HEK293 (cell line): ENCODE measurements at regions not wholly inside any gene's neighbourhood (a gene's known extent, or its start where the extent isn't known, plus 50 kb on each side); places are given as distances from the start of the nearest gene placed in this dataset.

Experiments
- CTCF ChIA-PET: fragments of 350-600 bp; formaldehyde crosslinking; extraction: SDS; loops from one replicate; lab custom pipeline; 2021; ENCODE audit warnings: antibody characterized with exemption; lab: Yijun Ruan, JAX
- POLR2A ChIA-PET: fragments of 300-600 bp; formaldehyde crosslinking; extraction: SDS; loops from one replicate; lab custom pipeline; 2020; ENCODE audit warnings: antibody characterized with exemption, inconsistent platforms; lab: Yijun Ruan, JAX
- H3K27ac ChIP-seq: fragments of 200-500 bp; sonication (Bioruptor generic); 2 replicates; pipeline ENCODE4 v1.5.1; 2014; ENCODE audit warnings: low read depth, low read length, control low read depth, inconsistent platforms; ENCODE audit errors: extremely low read depth
- H3K36me3 ChIP-seq, 2 experiments: fragments of 200-500 bp in 1 of 2; sonication (Bioruptor generic) in 1 of 2; 1 replicate in 1 of 2; 2 replicates in 1 of 2; pipeline ENCODE4 v1.5.1; 2014 to 2017; ENCODE audit warnings: inconsistent platforms in 2 of 2, low read length in 2 of 2; ENCODE audit not compliant: control insufficient read depth in 2 of 2, insufficient read depth in 1 of 2
- H3K4me1 ChIP-seq: fragments of 200-500 bp; sonication (Bioruptor generic); 2 replicates; pipeline ENCODE4 v1.5.1; 2014; ENCODE audit warnings: mild to moderate bottlenecking, low read length, inconsistent platforms; ENCODE audit not compliant: control insufficient read depth, insufficient read depth
- H3K4me3 ChIP-seq: 2 replicates; pipeline ENCODE4 v1.5.1; 2011; ENCODE audit warnings: low read depth, mild to moderate bottlenecking, control low read depth, low read length, moderate library complexity
- H3K9me3 ChIP-seq: fragments of 200-500 bp; sonication (Bioruptor generic); 2 replicates; pipeline ENCODE4 v1.5.1; 2014; ENCODE audit warnings: low read depth, low read length, inconsistent platforms; ENCODE audit not compliant: control insufficient read depth, insufficient read depth
- OSR2 ChIP-seq: fragments of 450-650 bp; formaldehyde crosslinking; IDR thresholded peaks from 2 replicates; pipeline ENCODE4 v1.5.1; 2016; ENCODE audit warnings: missing biosample characterization, missing genetic modification characterization
- ZNF121 ChIP-seq: fragments of 450-650 bp; formaldehyde crosslinking; IDR thresholded peaks from 2 replicates; pipeline ENCODE4 v1.5.1; 2016; ENCODE audit warnings: missing biosample characterization, missing genetic modification characterization
- ZNF174 ChIP-seq: fragments of 450-650 bp; formaldehyde crosslinking; IDR thresholded peaks from 2 replicates; pipeline ENCODE4 v1.5.0; 2017; ENCODE audit warnings: missing biosample characterization, mild to moderate bottlenecking, missing genetic modification characterization
- ZNF184 ChIP-seq: fragments of 450-650 bp; IDR thresholded peaks from 2 replicates; pipeline ENCODE4 v1.5.1; 2018; ENCODE audit warnings: missing biosample characterization, mild to moderate bottlenecking, missing genetic modification characterization
- ZNF248 ChIP-seq: fragments of 450-650 bp; formaldehyde crosslinking; IDR thresholded peaks from 2 replicates; pipeline ENCODE4 v1.5.1; 2017; ENCODE audit warnings: missing biosample characterization, missing genetic modification characterization
- ZNF302 ChIP-seq: fragments of 450-650 bp; formaldehyde crosslinking; IDR thresholded peaks from 2 replicates; pipeline ENCODE4 v1.5.1; 2016; ENCODE audit warnings: missing biosample characterization, missing genetic modification characterization, low read depth
- ZNF350 ChIP-seq: fragments of 450-650 bp; formaldehyde crosslinking; IDR thresholded peaks from 2 replicates; pipeline ENCODE4 v1.5.0; 2017; ENCODE audit warnings: missing biosample characterization, mild to moderate bottlenecking, missing genetic modification characterization
- ZNF596 ChIP-seq: fragments of 450-650 bp; IDR thresholded peaks from 2 replicates; pipeline ENCODE4 v1.5.0; 2018; ENCODE audit warnings: missing biosample characterization, mild to moderate bottlenecking, missing genetic modification characterization, moderate library complexity
- ZNF626 ChIP-seq: fragments of 450-650 bp; sonication (Bioruptor Pico); formaldehyde crosslinking; IDR thresholded peaks from 2 replicates; pipeline ENCODE4 v1.5.1; 2018; ENCODE audit warnings: missing biosample characterization, missing genetic modification characterization, inconsistent platforms
- ZNF768 ChIP-seq: fragments of 450-650 bp; formaldehyde crosslinking; IDR thresholded peaks from 2 replicates; pipeline ENCODE4 v1.5.1; 2018; ENCODE audit warnings: missing biosample characterization, mild to moderate bottlenecking, missing genetic modification characterization
- TF ChIP-seq, protein P1 (sequence below): sonication (generic); formaldehyde crosslinking; IDR thresholded peaks from 2 replicates; pipeline ENCODE4 v1.8.1; 2022; ENCODE audit warnings: mild to moderate bottlenecking, moderate library complexity, missing genetic modification reagents
- TF ChIP-seq, protein P2 (sequence below): fragments of 450-650 bp; formaldehyde crosslinking; IDR thresholded peaks from 2 replicates; pipeline ENCODE4 v1.5.1; 2016; ENCODE audit warnings: missing biosample characterization, missing genetic modification characterization
- TF ChIP-seq, protein P3 (sequence below): fragments of 450-650 bp; formaldehyde crosslinking; IDR thresholded peaks from 2 replicates; pipeline ENCODE4 v1.5.1; 2016; ENCODE audit warnings: missing biosample characterization, missing genetic modification characterization
- TF ChIP-seq, protein P4 (sequence below): fragments of 450-650 bp; formaldehyde crosslinking; IDR thresholded peaks from 2 replicates; pipeline ENCODE4 v1.5.1; 2016; ENCODE audit warnings: missing biosample characterization, missing genetic modification characterization
- TF ChIP-seq, protein P5 (sequence below): fragments of 450-650 bp; formaldehyde crosslinking; IDR thresholded peaks from 2 replicates; pipeline ENCODE4 v1.5.1; 2016; ENCODE audit warnings: missing biosample characterization, missing genetic modification characterization
- TF ChIP-seq, protein P6 (sequence below): fragments of 450-650 bp; formaldehyde crosslinking; IDR thresholded peaks from 2 replicates; pipeline ENCODE4; 2016; ENCODE audit warnings: missing biosample characterization, missing genetic modification characterization
- TF ChIP-seq, protein P7 (sequence below): fragments of 450-650 bp; formaldehyde crosslinking; IDR thresholded peaks from 2 replicates; pipeline ENCODE4 v1.5.1; 2016; ENCODE audit warnings: missing biosample characterization, missing genetic modification characterization, borderline replicate concordance

DNA sequence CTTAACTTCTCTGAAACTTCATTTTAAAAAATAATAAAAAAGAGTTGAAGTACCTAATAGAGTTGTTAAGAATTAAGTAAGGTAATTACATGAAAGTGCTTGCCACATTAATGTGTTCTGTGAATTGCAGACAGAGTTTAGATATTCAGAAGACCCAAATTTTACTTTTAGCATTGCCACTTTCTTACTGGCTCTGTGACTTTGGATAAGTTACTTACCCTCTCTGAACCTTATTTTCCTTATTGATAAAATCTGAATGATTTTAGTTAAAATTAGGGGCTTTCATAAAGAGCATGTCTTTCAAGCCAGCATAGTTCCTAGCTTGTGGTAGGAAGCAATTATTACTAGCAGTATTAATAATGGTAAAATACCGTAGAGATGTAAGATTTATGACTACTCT lies 101.2 kb upstream of the CREB1 start:
- Histone ChIP-seq H3K36me3 (no peaks in the 10 kb centered on the region), H3K27ac (no peak overlapping the region), H3K9me3 (no peaks in the 10 kb centered on the region), H3K4me3 (no peak overlapping the region), H3K4me1 (no peaks in the 10 kb centered on the region)
- ChIA-PET CTCF (no interaction called here), POLR2A (no interaction called here)
- TF ChIP-seq ZNF174 (tag by site-specific recombination): no peak
- TF ChIP-seq ZNF768 (tag by site-specific recombination): peak; percentile 12; the same call in 1 of the 2 replicates
- no peak for TF ChIP-seq ZNF596 (tag by site-specific recombination)
- no peak for TF ChIP-seq ZNF302
- TF ChIP-seq, protein P1, sequence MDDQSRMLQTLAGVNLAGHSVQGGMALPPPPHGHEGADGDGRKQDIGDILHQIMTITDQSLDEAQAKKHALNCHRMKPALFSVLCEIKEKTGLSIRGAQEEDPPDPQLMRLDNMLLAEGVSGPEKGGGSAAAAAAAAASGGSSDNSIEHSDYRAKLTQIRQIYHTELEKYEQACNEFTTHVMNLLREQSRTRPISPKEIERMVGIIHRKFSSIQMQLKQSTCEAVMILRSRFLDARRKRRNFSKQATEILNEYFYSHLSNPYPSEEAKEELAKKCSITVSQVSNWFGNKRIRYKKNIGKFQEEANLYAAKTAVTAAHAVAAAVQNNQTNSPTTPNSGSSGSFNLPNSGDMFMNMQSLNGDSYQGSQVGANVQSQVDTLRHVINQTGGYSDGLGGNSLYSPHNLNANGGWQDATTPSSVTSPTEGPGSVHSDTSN (CRISPR knock-in tag): no peak

DNA sequence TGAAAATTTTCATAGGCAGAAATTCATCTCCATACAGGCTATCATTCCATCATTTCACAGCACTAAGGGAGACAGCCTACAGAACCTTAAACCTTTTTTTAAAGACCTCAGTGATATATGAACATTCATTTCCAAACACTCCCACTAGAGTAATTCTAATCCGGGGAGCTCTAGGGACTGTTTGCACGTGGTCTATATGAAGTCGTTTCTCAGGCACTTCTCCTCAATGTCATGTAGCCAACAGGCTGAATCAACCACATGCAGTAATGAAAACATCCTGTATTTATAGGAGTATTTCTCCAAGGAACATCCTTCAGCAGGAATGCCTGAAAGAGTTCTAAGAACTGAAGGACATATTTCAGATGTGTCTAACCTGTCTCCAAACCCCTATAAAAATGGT lies 97.3 kb upstream of the CREB1 start:
- Histone ChIP-seq H3K4me3 (no peak overlapping the region), H3K4me1 (no peaks in the 10 kb centered on the region), H3K36me3 (no peaks in the 10 kb centered on the region), H3K9me3 (no peaks in the 10 kb centered on the region), H3K27ac (no peak overlapping the region)
- CTCF ChIA-PET: interaction anchor here (0.7 kb wide), 1 partner anchor 149 kb away, joined by 4 read pairs; no protein-coding TSS in a partner anchor
- TF ChIP-seq, protein P2, sequence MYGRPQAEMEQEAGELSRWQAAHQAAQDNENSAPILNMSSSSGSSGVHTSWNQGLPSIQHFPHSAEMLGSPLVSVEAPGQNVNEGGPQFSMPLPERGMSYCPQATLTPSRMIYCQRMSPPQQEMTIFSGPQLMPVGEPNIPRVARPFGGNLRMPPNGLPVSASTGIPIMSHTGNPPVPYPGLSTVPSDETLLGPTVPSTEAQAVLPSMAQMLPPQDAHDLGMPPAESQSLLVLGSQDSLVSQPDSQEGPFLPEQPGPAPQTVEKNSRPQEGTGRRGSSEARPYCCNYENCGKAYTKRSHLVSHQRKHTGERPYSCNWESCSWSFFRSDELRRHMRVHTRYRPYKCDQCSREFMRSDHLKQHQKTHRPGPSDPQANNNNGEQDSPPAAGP (tag by site-specific recombination): no peak
- TF ChIP-seq ZNF121: no peak
- TF ChIP-seq, protein P3, sequence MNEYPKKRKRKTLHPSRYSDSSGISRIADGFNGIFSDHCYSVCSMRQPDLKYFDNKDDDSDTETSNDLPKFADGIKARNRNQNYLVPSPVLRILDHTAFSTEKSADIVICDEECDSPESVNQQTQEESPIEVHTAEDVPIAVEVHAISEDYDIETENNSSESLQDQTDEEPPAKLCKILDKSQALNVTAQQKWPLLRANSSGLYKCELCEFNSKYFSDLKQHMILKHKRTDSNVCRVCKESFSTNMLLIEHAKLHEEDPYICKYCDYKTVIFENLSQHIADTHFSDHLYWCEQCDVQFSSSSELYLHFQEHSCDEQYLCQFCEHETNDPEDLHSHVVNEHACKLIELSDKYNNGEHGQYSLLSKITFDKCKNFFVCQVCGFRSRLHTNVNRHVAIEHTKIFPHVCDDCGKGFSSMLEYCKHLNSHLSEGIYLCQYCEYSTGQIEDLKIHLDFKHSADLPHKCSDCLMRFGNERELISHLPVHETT (tag by site-specific recombination): no peak
- TF ChIP-seq, protein P4, sequence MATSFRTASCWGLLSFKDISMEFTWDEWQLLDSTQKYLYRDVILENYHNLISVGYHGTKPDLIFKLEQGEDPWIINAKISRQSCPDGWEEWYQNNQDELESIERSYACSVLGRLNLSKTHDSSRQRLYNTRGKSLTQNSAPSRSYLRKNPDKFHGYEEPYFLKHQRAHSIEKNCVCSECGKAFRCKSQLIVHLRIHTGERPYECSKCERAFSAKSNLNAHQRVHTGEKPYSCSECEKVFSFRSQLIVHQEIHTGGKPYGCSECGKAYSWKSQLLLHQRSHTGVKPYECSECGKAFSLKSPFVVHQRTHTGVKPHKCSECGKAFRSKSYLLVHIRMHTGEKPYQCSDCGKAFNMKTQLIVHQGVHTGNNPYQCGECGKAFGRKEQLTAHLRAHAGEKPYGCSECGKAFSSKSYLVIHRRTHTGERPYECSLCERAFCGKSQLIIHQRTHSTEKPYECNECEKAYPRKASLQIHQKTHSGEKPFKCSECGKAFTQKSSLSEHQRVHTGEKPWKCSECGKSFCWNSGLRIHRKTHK: no peak
- POLR2A ChIA-PET: interaction anchor here (0.5 kb wide), 1 partner anchor 24 kb away, joined by 3 read pairs; no protein-coding TSS in a partner anchor

DNA sequence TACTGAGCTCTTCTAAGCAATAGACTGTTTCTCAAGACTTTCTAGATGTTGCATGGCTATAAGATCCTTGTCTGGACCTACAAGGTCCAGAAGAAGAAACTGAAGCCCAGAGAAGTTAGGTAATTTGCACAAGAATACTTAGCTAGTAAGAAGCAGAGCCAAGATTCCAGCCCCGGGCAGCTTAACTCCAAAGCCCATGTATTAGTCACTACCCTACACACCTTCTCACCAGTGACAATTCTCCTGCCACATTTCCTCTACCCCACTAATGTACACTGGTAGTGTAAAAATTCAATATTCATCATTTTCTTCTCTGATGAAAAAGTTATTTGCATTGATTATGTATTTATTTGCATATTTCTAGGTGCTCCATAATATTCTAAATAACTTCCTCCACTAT lies 95.5 kb upstream of the CREB1 start:
- Histone ChIP-seq H3K4me3 (no peak overlapping the region), H3K36me3 (no peaks in the 10 kb centered on the region), H3K27ac (no peak overlapping the region), H3K4me1 (no peaks in the 10 kb centered on the region), H3K9me3 (no peaks in the 10 kb centered on the region)
- ChIA-PET POLR2A (no interaction called here), CTCF (interaction anchor here (0.5 kb wide), 2 partner anchors 50 to 377 kb away, joined by 3 to 4 read pairs; no protein-coding TSS in a partner anchor)
- TF ChIP-seq ZNF626 (tag by site-specific recombination) (no peak), ZNF184 (tag by site-specific recombination) (no peak), ZNF350 (tag by site-specific recombination) (no peak), ZNF248 (no peak), OSR2 (no peak)
- TF ChIP-seq, protein P5, sequence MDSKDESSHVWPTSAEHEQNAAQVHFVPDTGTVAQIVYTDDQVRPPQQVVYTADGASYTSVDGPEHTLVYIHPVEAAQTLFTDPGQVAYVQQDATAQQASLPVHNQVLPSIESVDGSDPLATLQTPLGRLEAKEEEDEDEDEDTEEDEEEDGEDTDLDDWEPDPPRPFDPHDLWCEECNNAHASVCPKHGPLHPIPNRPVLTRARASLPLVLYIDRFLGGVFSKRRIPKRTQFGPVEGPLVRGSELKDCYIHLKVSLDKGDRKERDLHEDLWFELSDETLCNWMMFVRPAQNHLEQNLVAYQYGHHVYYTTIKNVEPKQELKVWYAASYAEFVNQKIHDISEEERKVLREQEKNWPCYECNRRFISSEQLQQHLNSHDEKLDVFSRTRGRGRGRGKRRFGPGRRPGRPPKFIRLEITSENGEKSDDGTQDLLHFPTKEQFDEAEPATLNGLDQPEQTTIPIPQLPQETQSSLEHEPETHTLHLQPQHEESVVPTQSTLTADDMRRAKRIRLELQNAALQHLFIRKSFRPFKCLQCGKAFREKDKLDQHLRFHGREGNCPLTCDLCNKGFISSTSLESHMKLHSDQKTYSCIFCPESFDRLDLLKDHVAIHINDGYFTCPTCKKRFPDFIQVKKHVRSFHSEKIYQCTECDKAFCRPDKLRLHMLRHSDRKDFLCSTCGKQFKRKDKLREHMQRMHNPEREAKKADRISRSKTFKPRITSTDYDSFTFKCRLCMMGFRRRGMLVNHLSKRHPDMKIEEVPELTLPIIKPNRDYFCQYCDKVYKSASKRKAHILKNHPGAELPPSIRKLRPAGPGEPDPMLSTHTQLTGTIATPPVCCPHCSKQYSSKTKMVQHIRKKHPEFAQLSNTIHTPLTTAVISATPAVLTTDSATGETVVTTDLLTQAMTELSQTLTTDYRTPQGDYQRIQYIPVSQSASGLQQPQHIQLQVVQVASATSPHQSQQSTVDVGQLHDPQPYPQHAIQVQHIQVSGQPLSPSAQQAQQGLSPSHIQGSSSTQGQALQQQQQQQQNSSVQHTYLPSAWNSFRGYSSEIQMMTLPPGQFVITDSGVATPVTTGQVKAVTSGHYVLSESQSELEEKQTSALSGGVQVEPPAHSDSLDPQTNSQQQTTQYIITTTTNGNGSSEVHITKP (tag by site-specific recombination): no peak
- TF ChIP-seq, protein P6, sequence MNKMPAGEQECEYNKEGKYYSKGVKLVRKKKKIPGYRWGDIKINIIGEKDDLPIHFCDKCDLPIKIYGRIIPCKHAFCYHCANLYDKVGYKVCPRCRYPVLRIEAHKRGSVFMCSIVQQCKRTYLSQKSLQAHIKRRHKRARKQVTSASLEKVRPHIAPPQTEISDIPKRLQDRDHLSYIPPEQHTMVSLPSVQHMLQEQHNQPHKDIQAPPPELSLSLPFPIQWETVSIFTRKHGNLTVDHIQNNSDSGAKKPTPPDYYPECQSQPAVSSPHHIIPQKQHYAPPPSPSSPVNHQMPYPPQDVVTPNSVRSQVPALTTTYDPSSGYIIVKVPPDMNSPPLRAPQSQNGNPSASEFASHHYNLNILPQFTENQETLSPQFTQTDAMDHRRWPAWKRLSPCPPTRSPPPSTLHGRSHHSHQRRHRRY: no peak
- TF ChIP-seq, protein P7, sequence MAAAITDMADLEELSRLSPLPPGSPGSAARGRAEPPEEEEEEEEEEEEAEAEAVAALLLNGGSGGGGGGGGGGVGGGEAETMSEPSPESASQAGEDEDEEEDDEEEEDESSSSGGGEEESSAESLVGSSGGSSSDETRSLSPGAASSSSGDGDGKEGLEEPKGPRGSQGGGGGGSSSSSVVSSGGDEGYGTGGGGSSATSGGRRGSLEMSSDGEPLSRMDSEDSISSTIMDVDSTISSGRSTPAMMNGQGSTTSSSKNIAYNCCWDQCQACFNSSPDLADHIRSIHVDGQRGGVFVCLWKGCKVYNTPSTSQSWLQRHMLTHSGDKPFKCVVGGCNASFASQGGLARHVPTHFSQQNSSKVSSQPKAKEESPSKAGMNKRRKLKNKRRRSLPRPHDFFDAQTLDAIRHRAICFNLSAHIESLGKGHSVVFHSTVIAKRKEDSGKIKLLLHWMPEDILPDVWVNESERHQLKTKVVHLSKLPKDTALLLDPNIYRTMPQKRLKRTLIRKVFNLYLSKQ (tag by site-specific recombination): no peak
